T-cell (primary cell): ENCODE measurements at regions not wholly inside any gene's neighbourhood (a gene's known extent, or its start where the extent isn't known, plus 50 kb on each side); places are given as distances from the start of the nearest gene placed in this dataset.

ENCODE experiments used
- ATAC-seq, 4 experiments: fragments of 200-7000 bp in 3 of 4; fragments of 150-1000 bp in 1 of 4; cut with Tn5 transposase; replicated peaks in 1 of 4; 1 replicate in 3 of 4; 2 replicates in 1 of 4; pipeline ENCODE4 v1.10.0; 2021; ENCODE audit warnings: moderate library complexity in 3 of 4, mild to moderate bottlenecking in 2 of 4, moderate number of reproducible peaks in 1 of 4
- CTCF ChIA-PET, 2 donors: fragments of 300-600 bp; sonication (Branson Sonifier 250); formaldehyde crosslinking; loops; one replicate each; lab custom pipeline; 2022; ENCODE audit warnings: antibody characterized with exemption in 2 of 2; lab: Charles Lee
- POLR2A ChIA-PET, 2 donors: fragments of 300-600 bp; sonication (Branson Sonifier 250); formaldehyde crosslinking; loops; one replicate each; lab custom pipeline; 2022; ENCODE audit warnings: antibody characterized with exemption in 2 of 2; lab: Charles Lee
- DNase-seq, 35 experiments: peaks; one replicate each; pipeline versions ENCODE4 v3.0.0 to v3.0.0-alpha.2; 2013 to 2023
- H3K27ac ChIP-seq: one replicate; pipeline ENCODE4 v1.5.1; 2013; ENCODE audit warnings: low read length
- H3K27me3 ChIP-seq, 2 experiments: replicated peaks in 1 of 2; 1 replicate in 1 of 2; 2 replicates in 1 of 2; pipeline versions ENCODE4 v1.6.1 to v1.7.0; 2013; ENCODE audit warnings: low read length in 1 of 2, mixed read lengths in 1 of 2; ENCODE audit not compliant: control insufficient read depth in 2 of 2, insufficient read depth in 2 of 2; ENCODE audit errors: extremely low read depth in 1 of 2
- H3K36me3 ChIP-seq, 2 donors: 1 replicate in 1 of 2; 2 replicates in 1 of 2; pipeline versions ENCODE4 v1.6.1 to v1.7.0; 2013; ENCODE audit warnings: low read length in 1 of 2; ENCODE audit not compliant: control insufficient read depth in 2 of 2, insufficient read depth in 1 of 2; ENCODE audit errors: extremely low read depth in 1 of 2
- H3K4me1 ChIP-seq, 2 experiments: 1 replicate in 1 of 2; 2 replicates in 1 of 2; pipeline versions ENCODE4 v1.6.1 to v1.7.0; 2013; ENCODE audit warnings: low read length in 2 of 2, mixed read lengths in 1 of 2; ENCODE audit not compliant: insufficient read depth in 2 of 2, control insufficient read depth in 1 of 2; ENCODE audit errors: extremely low read depth in 1 of 2
- H3K4me3 ChIP-seq, 2 donors: 1 replicate in 1 of 2; 2 replicates in 1 of 2; pipeline versions ENCODE4 v1.5.1 to v1.7.0; 2013; ENCODE audit warnings: mild to moderate bottlenecking in 2 of 2, low read length in 1 of 2, moderate library complexity in 1 of 2; ENCODE audit not compliant: control insufficient read depth in 1 of 2; ENCODE audit errors: extremely low read depth in 1 of 2
- H3K9me3 ChIP-seq: 2 replicates; pipeline ENCODE4 v1.7.0; 2013
- H3K27ac Mint-ChIP-seq, 2 donors: one replicate each; pipeline ENCODE4 v1.8.0; 2020 to 2021; ENCODE audit warnings: mild to moderate bottlenecking in 2 of 2, mixed read lengths in 2 of 2
- H3K27me3 Mint-ChIP-seq, 2 donors: one replicate each; pipeline ENCODE4 v1.8.0; 2021 to 2022; ENCODE audit warnings: mixed read lengths in 2 of 2
- H3K36me3 Mint-ChIP-seq: one replicate; pipeline ENCODE4 v1.8.0; 2021; ENCODE audit warnings: mixed read lengths
- H3K4me1 Mint-ChIP-seq, 3 donors: one replicate each; pipeline ENCODE4 v1.8.0; 2020 to 2022; ENCODE audit warnings: mixed read lengths in 3 of 3, mild to moderate bottlenecking in 1 of 3
- H3K4me3 Mint-ChIP-seq, 3 donors: one replicate each; pipeline ENCODE4 v1.8.0; 2020 to 2022; ENCODE audit warnings: mild to moderate bottlenecking in 3 of 3, mixed read lengths in 3 of 3, moderate library complexity in 3 of 3
- H3K9me3 Mint-ChIP-seq, 3 donors: one replicate each; pipeline ENCODE4 v1.8.0; 2020 to 2022; ENCODE audit warnings: mixed read lengths in 3 of 3
- WGBS: methylation state at CpG from one replicate; pipeline ENCODE4 v1.1.5; 2013; ENCODE audit warnings: missing lambda C conversion rate; ENCODE audit not compliant: insufficient coverage; 5-methylcytosine and 5-hydroxymethylcytosine counted together

DNA sequence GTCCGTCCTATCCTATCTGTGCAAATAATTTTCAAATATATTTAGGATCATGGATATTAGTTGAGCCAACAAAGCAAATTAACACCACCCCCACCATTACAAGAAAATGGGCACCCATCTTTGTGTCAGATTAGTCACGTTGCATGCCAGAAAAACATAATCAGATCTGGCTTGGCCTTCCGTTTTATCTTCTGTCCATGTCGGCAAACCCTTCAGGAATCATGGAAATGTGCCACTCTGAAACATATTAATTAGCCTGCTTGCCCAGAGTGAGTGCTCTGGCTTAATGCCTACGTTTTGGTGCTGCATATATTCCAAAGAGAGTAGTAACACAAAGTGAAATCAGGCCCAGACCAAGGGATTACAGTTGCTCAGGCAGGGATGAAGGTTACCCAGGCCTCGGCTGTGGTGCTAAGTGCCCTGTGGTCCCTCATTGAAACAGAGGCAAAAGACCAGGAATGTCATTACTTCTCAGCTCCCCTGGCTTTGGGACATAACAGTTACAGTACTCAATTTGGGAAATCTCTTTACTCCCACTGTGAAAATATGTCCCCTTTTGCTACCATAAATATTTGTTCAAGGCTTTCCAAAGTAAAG lies 154.0 kb upstream of the LSM8 start:
- H3K4me3 ChIP-seq: no peak overlapping the region
- H3K9me3 ChIP-seq: no peaks in the 10 kb centered on the region
- no peaks in the 10 kb centered on the region for H3K27me3 Mint-ChIP-seq
- H3K27ac ChIP-seq: no peak overlapping the region
- DNase-seq: no peak
- H3K4me1 Mint-ChIP-seq: no peaks in the 10 kb centered on the region
- ChIA-PET POLR2A (no interaction called here), CTCF (no interaction called here)
- no peaks in the 10 kb centered on the region for H3K36me3 Mint-ChIP-seq
- no peaks in the 10 kb centered on the region for H3K36me3 ChIP-seq
- H3K9me3 Mint-ChIP-seq: peaks cover 0 to 4% (median 0%) of the 10 kb centered on the region in 3 donors
- no peak for ATAC-seq
- no peaks in the 10 kb centered on the region for H3K4me1 ChIP-seq
- H3K27ac Mint-ChIP-seq: no peak overlapping the region
- no peak overlapping the region for H3K4me3 Mint-ChIP-seq
- H3K27me3 ChIP-seq: peaks cover 0 to 2% of the 10 kb centered on the region in 2 experiments
- WGBS: 66% methylated on average over 4 of the region's 6 CpGs

DNA sequence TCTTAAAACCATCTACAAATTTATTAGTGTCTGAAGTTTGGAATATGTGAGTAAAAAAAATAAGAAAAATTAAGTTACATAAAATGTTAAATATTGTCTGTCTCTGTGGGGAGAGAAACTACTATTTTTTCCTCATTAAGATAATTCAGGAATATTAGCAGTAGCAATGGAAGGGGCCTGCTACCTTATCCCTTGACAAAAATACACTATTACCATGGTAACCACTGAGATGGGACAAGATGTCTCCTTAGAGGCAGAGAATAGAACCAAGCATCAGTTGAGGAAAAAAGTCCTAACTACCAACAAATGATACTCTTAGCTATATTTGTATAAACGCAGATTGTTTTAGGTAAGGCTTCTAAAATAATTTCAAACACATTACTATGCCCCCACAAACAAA lies 150.7 kb upstream of the LSM8 start:
- H3K36me3 ChIP-seq: no peaks in the 10 kb centered on the region
- no CpG with 5 or more reads among the region's 1 CpG for WGBS
- H3K4me1 ChIP-seq: no peaks in the 10 kb centered on the region
- H3K9me3 ChIP-seq: no peaks in the 10 kb centered on the region
- H3K4me3 ChIP-seq: no peak overlapping the region
- no peaks in the 10 kb centered on the region for H3K36me3 Mint-ChIP-seq
- H3K4me3 Mint-ChIP-seq: no peak overlapping the region
- CTCF ChIA-PET: no interaction called here
- POLR2A ChIA-PET: no interaction called here
- no peak for DNase-seq
- H3K9me3 Mint-ChIP-seq: no peaks in the 10 kb centered on the region
- no peaks in the 10 kb centered on the region for H3K27me3 ChIP-seq
- H3K27ac Mint-ChIP-seq: no peak overlapping the region
- H3K27ac ChIP-seq: no peak overlapping the region
- ATAC-seq: no peak
- H3K4me1 Mint-ChIP-seq: no peaks in the 10 kb centered on the region
- no peaks in the 10 kb centered on the region for H3K27me3 Mint-ChIP-seq

DNA sequence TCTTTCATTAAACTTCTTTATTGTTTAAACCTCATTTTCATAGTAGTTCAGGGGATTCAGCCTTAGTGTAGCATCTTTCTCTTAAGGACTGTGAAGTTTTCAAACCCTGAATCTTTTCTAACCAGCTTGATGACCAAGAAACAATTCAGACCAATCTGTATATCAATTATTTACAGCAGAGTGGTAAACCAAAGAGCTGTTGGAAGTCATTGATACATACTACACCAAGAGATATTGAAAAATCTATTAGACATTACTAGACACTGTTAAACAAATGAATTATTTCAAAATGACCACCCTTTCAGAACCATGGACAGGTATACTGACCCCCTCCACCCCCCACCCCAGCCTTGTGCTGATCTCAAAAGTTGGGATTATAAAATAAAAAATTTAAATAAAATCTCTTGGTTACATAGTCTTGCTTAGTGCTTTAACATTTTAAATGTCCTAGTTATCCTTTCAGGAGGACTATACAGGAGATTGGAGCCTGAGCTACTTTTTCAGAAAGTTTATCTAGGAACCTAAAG lies 143.9 kb upstream of the LSM8 start:
- ChIA-PET POLR2A (no interaction called here), CTCF (no interaction called here)
- no peak for ATAC-seq
- DNase-seq: no peak
- Histone ChIP-seq H3K9me3 (no peaks in the 10 kb centered on the region), H3K36me3 (no peaks in the 10 kb centered on the region), H3K4me3 (no peak overlapping the region), H3K27ac (no peak overlapping the region), H3K27me3 (no peaks in the 10 kb centered on the region), H3K4me1 (no peaks in the 10 kb centered on the region)
- Mint-ChIP-seq H3K4me1 (no peaks in the 10 kb centered on the region), H3K4me3 (no peak overlapping the region), H3K36me3 (no peaks in the 10 kb centered on the region), H3K27ac (no peak overlapping the region), H3K9me3 (no peaks in the 10 kb centered on the region), H3K27me3 (peaks cover 0 to 4% of the 10 kb centered on the region in 2 donors)

DNA sequence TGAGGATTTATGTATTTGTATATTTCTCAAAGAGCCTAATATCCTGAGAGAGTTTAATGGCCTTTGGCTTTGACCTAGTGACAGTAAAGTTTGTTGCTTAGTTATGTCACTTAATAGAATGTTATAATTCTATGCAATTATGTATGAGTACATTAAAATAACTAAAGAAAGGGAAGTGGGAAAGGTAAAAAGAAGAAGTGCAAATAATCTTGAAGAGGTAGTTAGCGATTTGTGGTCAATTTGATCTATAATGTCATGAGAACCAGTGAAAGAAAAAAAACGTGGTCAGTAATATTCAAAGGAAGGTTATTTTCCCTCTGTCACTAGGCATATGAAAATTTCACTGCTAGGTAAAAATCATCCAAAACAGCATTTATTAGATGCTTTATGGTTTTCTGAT lies 143.4 kb upstream of the LSM8 start:
- Mint-ChIP-seq H3K4me3 (no peak overlapping the region), H3K4me1 (no peaks in the 10 kb centered on the region), H3K36me3 (no peaks in the 10 kb centered on the region), H3K27ac (no peak overlapping the region), H3K27me3 (peaks cover 0 to 4% of the 10 kb centered on the region in 2 donors), H3K9me3 (no peaks in the 10 kb centered on the region)
- Histone ChIP-seq H3K36me3 (no peaks in the 10 kb centered on the region), H3K27me3 (no peaks in the 10 kb centered on the region), H3K27ac (no peak overlapping the region), H3K4me3 (no peak overlapping the region), H3K9me3 (no peaks in the 10 kb centered on the region), H3K4me1 (no peaks in the 10 kb centered on the region)
- ChIA-PET POLR2A (no interaction called here), CTCF (no interaction called here)
- DNase-seq (no peak), ATAC-seq (no peak)
- WGBS: no CpG with 5 or more reads among the region's 2 CpGs

DNA sequence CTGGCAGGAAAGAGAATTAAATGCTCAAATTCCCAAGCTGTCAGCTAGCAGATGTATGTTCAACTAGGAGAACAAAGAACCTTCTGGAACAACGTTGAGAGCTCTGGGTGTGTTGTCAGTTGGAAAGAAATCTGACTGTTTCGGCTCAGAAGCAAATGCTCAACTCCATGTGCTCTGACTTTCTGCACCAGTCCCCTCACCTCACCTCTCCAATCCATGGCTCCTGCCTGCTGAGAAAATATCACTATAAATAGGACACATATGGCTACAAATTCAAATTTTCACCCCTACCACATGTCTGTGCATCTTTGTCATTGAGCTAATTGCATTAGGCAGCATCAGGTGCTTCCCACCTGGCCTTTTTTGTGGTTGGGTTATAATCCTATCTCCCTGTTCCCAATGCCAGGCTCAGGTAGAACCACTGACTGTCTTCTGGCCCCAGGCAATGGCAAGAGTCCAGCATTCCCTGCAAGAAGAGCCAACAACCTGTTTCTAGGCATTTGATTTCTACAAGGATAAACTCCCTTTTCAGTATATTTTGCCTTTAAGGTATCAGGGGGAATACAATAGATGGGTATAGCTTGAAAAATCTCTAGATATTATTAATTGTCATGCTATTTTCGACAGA lies 142.6 kb upstream of the LSM8 start:
- H3K4me1 ChIP-seq: no peaks in the 10 kb centered on the region
- H3K36me3 Mint-ChIP-seq: no peaks in the 10 kb centered on the region
- peaks cover 0 to 4% of the 10 kb centered on the region in 2 donors for H3K27me3 Mint-ChIP-seq
- DNase-seq (no peak), ATAC-seq (no peak)
- H3K27me3 ChIP-seq: no peaks in the 10 kb centered on the region
- H3K4me3 Mint-ChIP-seq: no peak overlapping the region
- no peak overlapping the region for H3K4me3 ChIP-seq
- no peaks in the 10 kb centered on the region for H3K9me3 Mint-ChIP-seq
- H3K27ac ChIP-seq: no peak overlapping the region
- no CpG with 5 or more reads among the region's 3 CpGs for WGBS
- POLR2A ChIA-PET: no interaction called here
- no peaks in the 10 kb centered on the region for H3K9me3 ChIP-seq
- no peaks in the 10 kb centered on the region for H3K36me3 ChIP-seq
- CTCF ChIA-PET: interaction anchor here in 1 of 2 donors (0.6 kb wide), 1 partner anchor 1234 kb away, joined by 3 read pairs; no protein-coding TSS in a partner anchor
- no peaks in the 10 kb centered on the region for H3K4me1 Mint-ChIP-seq
- no peak overlapping the region for H3K27ac Mint-ChIP-seq

DNA sequence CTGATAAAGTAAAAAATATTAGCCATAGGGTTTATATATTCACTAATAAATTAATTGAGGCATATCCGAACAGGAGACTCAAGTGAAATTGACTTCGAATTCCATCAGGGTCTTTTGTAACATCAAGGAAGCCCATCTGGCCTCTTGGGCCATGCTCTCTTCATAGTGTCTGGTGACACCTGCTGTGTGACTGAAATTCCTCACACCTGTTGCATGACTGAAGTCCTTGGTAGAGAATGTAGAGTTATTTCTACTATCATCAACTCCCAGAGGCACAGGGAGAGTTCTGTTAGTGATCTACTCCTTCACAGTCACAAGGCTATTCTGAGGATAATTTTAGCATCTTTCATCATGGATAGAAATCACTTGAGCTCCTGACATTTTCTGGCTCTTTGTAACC lies 138.3 kb upstream of the LSM8 start:
- DNase-seq (no peak), ATAC-seq (no peak)
- Mint-ChIP-seq H3K4me1 (no peaks in the 10 kb centered on the region), H3K36me3 (no peaks in the 10 kb centered on the region), H3K9me3 (no peaks in the 10 kb centered on the region), H3K27me3 (peaks cover 0 to 4% of the 10 kb centered on the region in 2 donors), H3K27ac (no peak overlapping the region), H3K4me3 (no peak overlapping the region)
- H3K36me3 ChIP-seq: no peaks in the 10 kb centered on the region
- no peak overlapping the region for H3K4me3 ChIP-seq
- H3K27ac ChIP-seq: no peak overlapping the region
- H3K27me3 ChIP-seq: no peaks in the 10 kb centered on the region
- H3K9me3 ChIP-seq: no peaks in the 10 kb centered on the region
- POLR2A ChIA-PET: no interaction called here
- no peaks in the 10 kb centered on the region for H3K4me1 ChIP-seq
- CTCF ChIA-PET: interaction anchor here in 1 of 2 donors (0.6 kb wide), 1 partner anchor 150 kb away, joined by 3 read pairs; no protein-coding TSS in a partner anchor
- WGBS: no CpG with 5 or more reads among the region's 2 CpGs
